Mesothelial cell of epicardium (in vitro differentiated cells): ENCODE measurements at regions not wholly inside any gene's neighbourhood (a gene's known extent, or its start where the extent isn't known, plus 50 kb on each side); places are given as distances from the start of the nearest gene placed in this dataset.

Experiments used
- DNase-seq, 2 experiments: peaks; one replicate each; pipeline ENCODE4 v3.0.0; 2021; ENCODE audit warnings: low spot score in 2 of 2; ENCODE audit not compliant: unreplicated experiment in 2 of 2
- H3K27ac Mint-ChIP-seq: 2 replicates; pipeline ENCODE4 v1.8.0; 2021; ENCODE audit warnings: mixed read lengths
- H3K27me3 Mint-ChIP-seq: 2 replicates; pipeline ENCODE4 v1.8.0; 2021; ENCODE audit warnings: low read depth, mixed read lengths
- H3K36me3 Mint-ChIP-seq: 2 replicates; pipeline ENCODE4 v1.8.0; 2021; ENCODE audit warnings: mixed read lengths
- H3K4me1 Mint-ChIP-seq: 2 replicates; pipeline ENCODE4 v1.8.0; 2021; ENCODE audit warnings: mixed read lengths
- H3K4me3 Mint-ChIP-seq: 2 replicates; pipeline ENCODE4 v1.8.0; 2021; ENCODE audit warnings: mild to moderate bottlenecking, moderate library complexity, mixed read lengths
- H3K9me3 Mint-ChIP-seq: 2 replicates; pipeline ENCODE4 v1.8.0; 2021; ENCODE audit warnings: mixed read lengths
- TF ChIP-seq, protein P1 (sequence below): fragments of 200-600 bp; sonication (generic); IDR thresholded peaks from one replicate; pipeline ENCODE4 v1.5.0; 2021; ENCODE audit warnings: antibody characterized with exemption; ENCODE audit not compliant: unreplicated experiment

DNA sequence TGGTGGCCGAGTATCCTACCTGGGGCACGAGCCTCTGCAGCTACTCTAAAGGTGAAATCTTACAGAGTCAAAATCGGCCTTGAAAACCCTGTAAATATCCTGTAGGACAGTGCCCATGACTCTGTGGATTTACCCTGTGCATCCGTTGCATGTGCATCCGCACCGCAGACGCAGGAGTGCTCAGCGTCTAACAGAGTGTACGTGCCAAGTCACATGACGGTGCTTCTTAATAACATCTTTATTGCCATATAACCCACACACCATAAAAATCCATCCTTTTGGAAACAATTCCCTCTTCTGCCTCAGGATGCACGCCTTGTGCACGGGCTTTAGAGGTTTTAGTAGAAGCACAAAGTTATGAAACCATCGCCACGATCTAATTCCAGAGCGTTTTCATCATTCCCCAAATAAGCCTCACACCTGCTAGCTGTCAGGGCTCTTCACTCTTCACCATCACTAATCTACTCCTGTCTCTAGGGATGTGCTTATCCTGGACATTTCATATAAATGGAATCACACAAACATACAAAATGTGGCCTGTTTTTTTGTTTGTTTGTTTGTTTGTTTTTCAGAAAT lies 384.5 kb upstream of the SULF2 start:
- no peaks in the 10 kb centered on the region for H3K36me3 Mint-ChIP-seq
- no peak for DNase-seq

GRCh38 chr20:48166082-48166835 lies 381.0 kb upstream of the SULF2 start:
- Mint-ChIP-seq H3K4me3 (no peak overlapping the region), H3K27ac (no peak overlapping the region), H3K27me3 (peaks cover 30% of the 10 kb centered on the region), H3K4me1 (no peaks in the 10 kb centered on the region), H3K9me3 (no peaks in the 10 kb centered on the region), H3K36me3 (no peaks in the 10 kb centered on the region)
- TF ChIP-seq, protein P1, sequence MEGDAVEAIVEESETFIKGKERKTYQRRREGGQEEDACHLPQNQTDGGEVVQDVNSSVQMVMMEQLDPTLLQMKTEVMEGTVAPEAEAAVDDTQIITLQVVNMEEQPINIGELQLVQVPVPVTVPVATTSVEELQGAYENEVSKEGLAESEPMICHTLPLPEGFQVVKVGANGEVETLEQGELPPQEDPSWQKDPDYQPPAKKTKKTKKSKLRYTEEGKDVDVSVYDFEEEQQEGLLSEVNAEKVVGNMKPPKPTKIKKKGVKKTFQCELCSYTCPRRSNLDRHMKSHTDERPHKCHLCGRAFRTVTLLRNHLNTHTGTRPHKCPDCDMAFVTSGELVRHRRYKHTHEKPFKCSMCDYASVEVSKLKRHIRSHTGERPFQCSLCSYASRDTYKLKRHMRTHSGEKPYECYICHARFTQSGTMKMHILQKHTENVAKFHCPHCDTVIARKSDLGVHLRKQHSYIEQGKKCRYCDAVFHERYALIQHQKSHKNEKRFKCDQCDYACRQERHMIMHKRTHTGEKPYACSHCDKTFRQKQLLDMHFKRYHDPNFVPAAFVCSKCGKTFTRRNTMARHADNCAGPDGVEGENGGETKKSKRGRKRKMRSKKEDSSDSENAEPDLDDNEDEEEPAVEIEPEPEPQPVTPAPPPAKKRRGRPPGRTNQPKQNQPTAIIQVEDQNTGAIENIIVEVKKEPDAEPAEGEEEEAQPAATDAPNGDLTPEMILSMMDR, result no peak
- no peak for DNase-seq

More for the DNA sequence above, 384.5 kb upstream of the SULF2 start:
- Mint-ChIP-seq H3K27me3 (peaks cover 44% of the 10 kb centered on the region), H3K4me3 (no peak overlapping the region), H3K27ac (no peak overlapping the region), H3K9me3 (peaks cover 10% of the 10 kb centered on the region), H3K4me1 (no peaks in the 10 kb centered on the region)
- TF ChIP-seq, protein P1, result no peak

DNA sequence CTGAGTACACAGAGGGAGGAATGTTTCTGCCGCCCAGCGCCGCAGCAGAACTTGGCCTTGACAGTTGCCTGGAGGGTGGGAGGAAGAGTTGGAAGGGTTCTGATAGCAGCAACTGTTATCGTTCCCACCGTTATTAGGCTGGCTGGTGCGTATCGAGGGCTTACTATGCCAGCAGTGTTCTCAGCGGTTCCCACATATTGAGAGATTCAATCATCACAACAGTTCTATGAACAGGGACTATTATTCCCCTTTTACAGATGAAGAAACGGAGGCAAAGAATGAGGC lies 380.1 kb upstream of the SULF2 start:
- no peak for DNase-seq
- Mint-ChIP-seq H3K4me1 (no peaks in the 10 kb centered on the region), H3K4me3 (no peak overlapping the region), H3K27me3 (peaks cover 25% of the 10 kb centered on the region), H3K9me3 (no peaks in the 10 kb centered on the region), H3K27ac (no peak overlapping the region), H3K36me3 (no peaks in the 10 kb centered on the region)
- TF ChIP-seq, protein P1, result no peak

DNA sequence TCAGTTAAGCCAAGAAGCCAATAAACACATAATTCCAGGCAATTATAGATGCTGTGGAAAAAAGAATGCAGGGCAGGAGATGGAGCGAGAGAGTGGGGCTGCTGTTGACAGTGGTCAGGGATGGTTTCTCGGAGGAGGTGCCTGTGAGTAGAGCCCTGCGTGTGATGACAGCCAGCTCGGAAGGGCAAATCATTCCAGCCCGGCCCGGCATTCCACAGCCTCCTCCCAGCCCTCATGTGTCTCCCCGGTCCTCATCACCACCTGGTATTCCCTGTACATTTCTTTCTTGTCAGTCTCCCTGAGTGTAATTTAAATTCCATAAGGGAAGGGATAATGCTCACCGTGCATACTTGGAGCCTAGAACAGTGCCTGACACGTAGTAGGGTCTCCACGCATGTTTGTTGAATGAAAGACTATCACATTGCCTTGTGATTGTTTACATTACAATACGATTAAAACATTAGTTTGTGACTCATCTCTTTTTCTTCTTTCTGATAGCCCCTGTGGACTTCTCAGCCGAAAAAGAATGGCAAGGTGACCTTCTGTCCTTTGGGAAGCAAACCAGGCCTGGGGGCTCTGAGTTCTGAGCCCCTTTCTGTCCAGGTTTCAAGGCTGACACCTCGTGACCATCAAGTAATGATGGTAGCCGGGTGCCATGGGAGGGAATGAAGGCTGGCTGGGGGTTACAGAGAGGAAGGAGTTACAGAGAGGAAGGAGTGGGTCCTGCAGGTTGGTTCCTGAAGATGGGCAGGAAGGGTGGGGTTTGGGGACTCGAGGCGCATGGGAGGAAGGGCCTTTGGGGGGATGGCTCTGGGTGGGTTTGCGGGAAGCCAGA lies 379.5 kb upstream of the SULF2 start:
- peaks cover 22% of the 10 kb centered on the region for H3K27me3 Mint-ChIP-seq
- H3K4me3 Mint-ChIP-seq, result no peak overlapping the region
- H3K36me3 Mint-ChIP-seq, result no peaks in the 10 kb centered on the region
- TF ChIP-seq, protein P1, result no peak
- H3K27ac Mint-ChIP-seq, result no peak overlapping the region
- H3K4me1 Mint-ChIP-seq, result no peaks in the 10 kb centered on the region
- no peaks in the 10 kb centered on the region for H3K9me3 Mint-ChIP-seq
- no peak for DNase-seq

DNA sequence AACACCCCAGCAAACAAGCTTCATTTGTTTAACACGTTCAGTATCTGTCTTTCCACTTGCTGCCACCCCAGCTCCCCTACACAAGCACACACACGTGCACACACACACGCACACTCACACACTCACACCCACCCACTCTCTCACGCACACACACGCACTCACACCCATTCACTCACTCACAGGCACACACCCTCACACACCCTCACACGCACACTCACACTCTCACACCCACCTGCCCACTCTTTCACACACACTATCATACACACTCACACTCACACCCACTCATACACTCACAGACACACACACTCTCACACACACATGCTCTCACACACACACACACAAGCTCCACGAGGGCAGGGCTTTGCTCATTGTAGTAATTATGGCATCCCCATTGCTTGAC lies 378.8 kb upstream of the SULF2 start:
- no peaks in the 10 kb centered on the region for H3K4me1 Mint-ChIP-seq
- no peaks in the 10 kb centered on the region for H3K9me3 Mint-ChIP-seq
- H3K27me3 Mint-ChIP-seq, result peaks cover 21% of the 10 kb centered on the region
- DNase-seq, result no peak
- H3K36me3 Mint-ChIP-seq, result no peaks in the 10 kb centered on the region
- H3K27ac Mint-ChIP-seq, result no peak overlapping the region
- H3K4me3 Mint-ChIP-seq, result no peak overlapping the region
- TF ChIP-seq, protein P1, result no peak
